ENCODE measurements at regions not wholly inside any gene's neighbourhood (a gene's known extent, or its start where the extent isn't known, plus 50 kb on each side); places are given as distances from the start of the nearest gene placed in this dataset.

GRCh38 chr17:33986088-33986487, 269.0 kb upstream of the CCL2 start:
- no peak for DNase-seq (ENCODE audit: low read depth)
- H3K4me3 ChIP-seq (ENCODE audit: low read depth, low read length), result no peak overlapping the region
- no peak for TF ChIP-seq CTCF (IDR thresholded peaks at IDR 0.05; ENCODE audit: insufficient read depth, low read depth, low read length, missing control alignments)

- DNase-seq (ENCODE audit: low read depth), result no peak
- H3K4me3 ChIP-seq (ENCODE audit: low read depth, low read length), result no peak overlapping the region
- TF ChIP-seq CTCF (IDR thresholded peaks at IDR 0.05; ENCODE audit: insufficient read depth, low read depth, low read length, missing control alignments), result no peak
These were observed 268.5 kb upstream of the CCL2 start for GRCh38 chr17:33986566-33986965.

- DNase-seq (ENCODE audit: low read depth), result no peak
- no peak overlapping the region for H3K4me3 ChIP-seq (ENCODE audit: low read depth, low read length)
- TF ChIP-seq CTCF (IDR thresholded peaks at IDR 0.05; ENCODE audit: insufficient read depth, low read depth, low read length, missing control alignments), result no peak
These were observed 267.9 kb upstream of the CCL2 start for GRCh38 chr17:33987162-33987561.

GRCh38 chr17:33989361-33990148, 265.5 kb upstream of the CCL2 start:
- no peak for TF ChIP-seq CTCF (IDR thresholded peaks at IDR 0.05; ENCODE audit: insufficient read depth, low read depth, low read length, missing control alignments)
- DNase-seq (ENCODE audit: low read depth), result peak; percentile 10

GRCh38 chr17:33990943-33991706, 264.0 kb upstream of the CCL2 start:
- no peak for TF ChIP-seq CTCF (IDR thresholded peaks at IDR 0.05; ENCODE audit: insufficient read depth, low read depth, low read length, missing control alignments)
- no peak overlapping the region for H3K4me3 ChIP-seq (ENCODE audit: low read depth, low read length)
- DNase-seq (ENCODE audit: low read depth), result no peak

More at GRCh38 chr17:33989361-33990148, 265.5 kb upstream of the CCL2 start:
- no peak overlapping the region for H3K4me3 ChIP-seq (ENCODE audit: low read depth, low read length)

GRCh38 chr17:33992113-33992512, 263.0 kb upstream of the CCL2 start:
- no peak for DNase-seq (ENCODE audit: low read depth)
- H3K4me3 ChIP-seq (ENCODE audit: low read depth, low read length), result no peak overlapping the region
- no peak for TF ChIP-seq CTCF (IDR thresholded peaks at IDR 0.05; ENCODE audit: insufficient read depth, low read depth, low read length, missing control alignments)

Data from GM12865 (cell line).